ENCODE measurements at regions not wholly inside any gene's neighbourhood (a gene's known extent, or its start where the extent isn't known, plus 50 kb on each side); places are given as distances from the start of the nearest gene placed in this dataset.
A peak's percentile ranks its signal among the peaks of the same experiment; 100 is the strongest.

GRCh38 chr12:107458990-107459389, 226.6 kb upstream of the PWP1 start:
- Histone ChIP-seq H3K4me1 (replicated peaks in 1 of 2) (peaks cover 19 to 27% of the 10 kb centered on the region in 2 donors), H3K9me3 (replicated peaks in 1 of 3) (no peaks in the 10 kb centered on the region), H3K27me3 (no peaks in the 10 kb centered on the region), H3K36me3 (replicated peaks in 1 of 2) (no peaks in the 10 kb centered on the region), H3K27ac (no peak overlapping the region), H3K4me3 (no peak overlapping the region)
- intact Hi-C loops (cut with DNase I), result loop anchor here in 1 of 2 donors (10.0 kb wide), 1 partner anchor 126 kb away; no protein-coding TSS in a partner anchor
- no peak for DNase-seq
- TF ChIP-seq POLR2A (IDR thresholded peaks at IDR 0.05) (no peak), CTCF (IDR thresholded peaks at IDR 0.05) (no peak)
- WGBS, 4 donors, result 90 to 100% (median 96%) methylated on average over 2 of the region's 2 CpGs

- Histone ChIP-seq H3K36me3 (replicated peaks in 1 of 2) (no peaks in the 10 kb centered on the region), H3K27ac (peak overlapping the region in 1 of 5 donors; percentile 5), H3K4me1 (replicated peaks in 1 of 2) (peaks cover 19 to 27% of the 10 kb centered on the region in 2 donors), H3K27me3 (no peaks in the 10 kb centered on the region), H3K4me3 (no peak overlapping the region), H3K9me3 (replicated peaks in 1 of 3) (no peaks in the 10 kb centered on the region)
- intact Hi-C loops (cut with DNase I), result loop anchor here in 1 of 2 donors (10.0 kb wide), 1 partner anchor 125 kb away; no protein-coding TSS in a partner anchor
- TF ChIP-seq POLR2A (IDR thresholded peaks at IDR 0.05) (no peak), CTCF (IDR thresholded peaks at IDR 0.05) (no peak)
- DNase-seq, result no peak
- 61 to 76% (median 67%) methylated on average over 7 of the region's 7 CpGs for WGBS, 4 donors
Observed at GRCh38 chr12:107459641-107460040, 226.0 kb upstream of the PWP1 start.

GRCh38 chr12:107461222-107461975, 224.2 kb upstream of the PWP1 start:
- intact Hi-C loops (cut with DNase I), result no loop called here
- H3K9me3 ChIP-seq (replicated peaks in 1 of 3), result no peaks in the 10 kb centered on the region
- H3K27me3 ChIP-seq, result no peaks in the 10 kb centered on the region
- H3K4me3 ChIP-seq, result no peak overlapping the region
- peak overlapping the region in 4 of 5 donors; percentile 44 to 68 (median 66) for H3K27ac ChIP-seq
- DNase-seq, result peak; percentile 42 to 80 (median 76)
- H3K4me1 ChIP-seq (replicated peaks in 1 of 2), result peaks cover 19 to 27% of the 10 kb centered on the region in 2 donors
- WGBS, 4 donors, result 24 to 40% (median 30%) methylated on average over 6 of the region's 6 CpGs
- H3K36me3 ChIP-seq (replicated peaks in 1 of 2), result no peaks in the 10 kb centered on the region
- no peak for TF ChIP-seq POLR2A (IDR thresholded peaks at IDR 0.05)
- TF ChIP-seq CTCF (IDR thresholded peaks at IDR 0.05), result no peak

GRCh38 chr12:107462428-107463332, 222.9 kb upstream of the PWP1 start:
- Histone ChIP-seq H3K4me1 (replicated peaks in 1 of 2) (peaks cover 19 to 27% of the 10 kb centered on the region in 2 donors), H3K36me3 (replicated peaks in 1 of 2) (no peaks in the 10 kb centered on the region), H3K27ac (peak overlapping the region in 1 of 5 donors; percentile 54), H3K27me3 (no peaks in the 10 kb centered on the region), H3K4me3 (no peak overlapping the region), H3K9me3 (replicated peaks in 1 of 3) (no peaks in the 10 kb centered on the region)
- intact Hi-C loops (cut with DNase I), result no loop called here
- TF ChIP-seq POLR2A (IDR thresholded peaks at IDR 0.05) (no peak), CTCF (IDR thresholded peaks at IDR 0.05) (no peak)
- no peak for DNase-seq
- 95 to 99% (median 97%) methylated on average over 4 of the region's 4 CpGs for WGBS, 4 donors
